Right lobe of liver (tissue), 6 donors: ENCODE measurements at regions not wholly inside any gene's neighbourhood (a gene's known extent, or its start where the extent isn't known, plus 50 kb on each side); places are given as distances from the start of the nearest gene placed in this dataset.

Source experiments
- ATAC-seq, 4 donors: fragments of 200-7000 bp; cut with Tn5 transposase; one replicate each; pipeline ENCODE4 v1.9.1; 2020; ENCODE audit warnings: mild to moderate bottlenecking in 4 of 4, moderate library complexity in 4 of 4
- DNase-seq, 3 donors: peaks; one replicate each; pipeline ENCODE4 v3.0.0-alpha.2; 2020
- H3K27ac ChIP-seq, 3 donors: fragments of 200-600 bp; one replicate each; pipeline ENCODE4 v1.8.0; 2022
- H3K27me3 ChIP-seq, 2 donors: fragments of 200-600 bp; one replicate each; pipeline ENCODE4 v1.8.0; 2022
- H3K36me3 ChIP-seq, 4 donors: fragments of 200-600 bp; sonication (generic) in 1 of 4; one replicate each; pipeline versions ENCODE4 v1.5.1 to v1.8.0; 2017 to 2022; ENCODE audit warnings: control low read depth in 1 of 4
- H3K4me1 ChIP-seq, 4 donors: fragments of 200-600 bp; sonication (generic) in 1 of 4; one replicate each; pipeline versions ENCODE4 v1.5.1 to v1.8.0; 2017 to 2022; ENCODE audit warnings: control low read depth in 1 of 4
- H3K4me3 ChIP-seq, 3 donors: fragments of 200-600 bp; one replicate each; pipeline ENCODE4 v1.8.0; 2022
- H3K9me3 ChIP-seq, 4 donors: fragments of 200-600 bp; sonication (generic) in 1 of 4; one replicate each; pipeline versions ENCODE4 v1.5.1 to v1.8.0; 2017 to 2022; ENCODE audit warnings: control low read depth in 1 of 4
- POLR2A ChIP-seq: fragments of 450-650 bp; IDR thresholded peaks from one replicate; pipeline ENCODE4 v1.6.1; 2017; ENCODE audit warnings: antibody characterized with exemption, mild to moderate bottlenecking
- WGBS: methylation state at CpG from one replicate; pipeline ENCODE4 v1.1.6; 2018; ENCODE audit warnings: low coverage, low lambda C conversion rate; ENCODE audit not compliant: insufficient coverage; ENCODE audit errors: missing lambda C conversion rate; 5-methylcytosine and 5-hydroxymethylcytosine counted together
- intact Hi-C, 2 donors: fragments of 100-400 bp; cut with DNase I; formaldehyde crosslinking; loops; one replicate each; pipeline versions ENCODE4 v1.11.2 to v1.14.1; 2022
- TF ChIP-seq, protein P1 (sequence below), 4 donors: fragments of 200-600 bp in 3 of 4; fragments of 450-650 bp in 1 of 4; IDR thresholded peaks; one replicate each; pipeline versions ENCODE4 v1.5.1 to v1.8.0; 2016 to 2022; ENCODE audit warnings: antibody characterized with exemption in 4 of 4, mild to moderate bottlenecking in 2 of 4
- donor health status: DM: no; HTN: yes; CAD: no.
- donor health status: DM: no; HTN: no; CAD: no.
- donor health status: DM: no; HTN: no; CAD: no.
- donor health status: DM: no; HTN: yes; CAD: no.
- donor health status: DM: no; HTN: yes; CAD: no.

GRCh38 chr5:14965815-14966214 is 94.2 kb upstream of the ANKH start:
- 75% methylated on average over 1 of the region's 1 CpG for WGBS
- Histone ChIP-seq H3K9me3 (no peaks in the 10 kb centered on the region), H3K27me3 (no peaks in the 10 kb centered on the region), H3K36me3 (no peaks in the 10 kb centered on the region), H3K4me3 (no peak overlapping the region), H3K27ac (no peak overlapping the region), H3K4me1 (no peaks in the 10 kb centered on the region)
- DNase-seq (no peak), ATAC-seq (no peak)
- TF ChIP-seq POLR2A = no peak
- TF ChIP-seq, protein P1, sequence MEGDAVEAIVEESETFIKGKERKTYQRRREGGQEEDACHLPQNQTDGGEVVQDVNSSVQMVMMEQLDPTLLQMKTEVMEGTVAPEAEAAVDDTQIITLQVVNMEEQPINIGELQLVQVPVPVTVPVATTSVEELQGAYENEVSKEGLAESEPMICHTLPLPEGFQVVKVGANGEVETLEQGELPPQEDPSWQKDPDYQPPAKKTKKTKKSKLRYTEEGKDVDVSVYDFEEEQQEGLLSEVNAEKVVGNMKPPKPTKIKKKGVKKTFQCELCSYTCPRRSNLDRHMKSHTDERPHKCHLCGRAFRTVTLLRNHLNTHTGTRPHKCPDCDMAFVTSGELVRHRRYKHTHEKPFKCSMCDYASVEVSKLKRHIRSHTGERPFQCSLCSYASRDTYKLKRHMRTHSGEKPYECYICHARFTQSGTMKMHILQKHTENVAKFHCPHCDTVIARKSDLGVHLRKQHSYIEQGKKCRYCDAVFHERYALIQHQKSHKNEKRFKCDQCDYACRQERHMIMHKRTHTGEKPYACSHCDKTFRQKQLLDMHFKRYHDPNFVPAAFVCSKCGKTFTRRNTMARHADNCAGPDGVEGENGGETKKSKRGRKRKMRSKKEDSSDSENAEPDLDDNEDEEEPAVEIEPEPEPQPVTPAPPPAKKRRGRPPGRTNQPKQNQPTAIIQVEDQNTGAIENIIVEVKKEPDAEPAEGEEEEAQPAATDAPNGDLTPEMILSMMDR (IDR thresholded peaks at IDR 0.05) = no peak
- intact Hi-C loops = no loop called here

DNA sequence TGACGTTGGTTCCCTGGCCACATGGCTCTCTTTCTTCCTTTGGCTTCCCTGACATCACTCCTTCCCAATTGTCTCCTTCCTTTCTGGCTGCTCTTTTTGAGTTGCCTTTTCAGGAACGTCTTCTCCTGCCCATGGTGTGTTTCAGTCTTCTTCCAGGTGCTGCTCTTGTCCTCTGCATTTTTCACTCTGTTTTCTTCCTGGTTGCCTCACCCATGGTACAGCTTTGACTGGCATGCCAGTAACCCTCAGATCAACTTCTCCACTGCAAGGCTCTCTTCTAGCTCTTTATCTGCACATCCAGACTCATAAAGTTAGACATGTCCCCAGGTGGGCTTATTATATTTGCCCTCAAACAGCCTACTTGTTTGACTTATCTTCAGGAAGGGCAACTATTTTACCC is 91.0 kb upstream of the ANKH start:
- intact Hi-C loops = no loop called here
- Histone ChIP-seq H3K27ac (no peak overlapping the region), H3K4me1 (no peaks in the 10 kb centered on the region), H3K36me3 (no peaks in the 10 kb centered on the region), H3K27me3 (no peaks in the 10 kb centered on the region), H3K9me3 (no peaks in the 10 kb centered on the region), H3K4me3 (no peak overlapping the region)
- ATAC-seq (no peak), DNase-seq (no peak)
- no peak for TF ChIP-seq POLR2A
- TF ChIP-seq, protein P1 (IDR thresholded peaks at IDR 0.05) = no peak
- WGBS = 61% methylated on average over 2 of the region's 2 CpGs

DNA sequence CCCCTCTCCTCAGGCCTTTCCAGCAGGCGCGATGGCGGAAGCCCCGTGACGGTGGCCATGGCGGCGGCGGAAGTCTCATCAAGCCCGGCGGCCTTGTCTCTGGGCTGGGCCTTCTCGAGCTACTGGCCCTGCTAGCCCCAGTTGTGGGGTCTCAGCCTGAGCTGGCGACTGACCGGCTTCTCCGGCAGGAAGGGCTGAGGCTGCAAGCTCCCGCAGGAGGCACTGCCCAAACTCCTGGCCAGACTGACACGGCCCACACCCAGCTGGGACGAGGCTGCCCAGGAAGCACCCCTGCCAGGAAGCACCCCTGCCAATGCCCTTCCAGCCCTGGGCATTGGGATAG is 88.5 kb upstream of the ANKH start:
- Histone ChIP-seq H3K9me3 (no peaks in the 10 kb centered on the region), H3K27me3 (no peaks in the 10 kb centered on the region), H3K36me3 (no peaks in the 10 kb centered on the region), H3K4me1 (no peaks in the 10 kb centered on the region), H3K4me3 (no peak overlapping the region), H3K27ac (no peak overlapping the region)
- WGBS = no CpG with 5 or more reads among the region's 17 CpGs
- TF ChIP-seq, protein P1 (IDR thresholded peaks at IDR 0.05) = no peak
- TF ChIP-seq POLR2A = no peak
- intact Hi-C loops = no loop called here
- ATAC-seq (no peak), DNase-seq (no peak)

GRCh38 chr5:14959399-14960119 is 88.0 kb upstream of the ANKH start:
- no peak for ATAC-seq
- Histone ChIP-seq H3K27ac (no peak overlapping the region), H3K4me3 (no peak overlapping the region), H3K9me3 (no peaks in the 10 kb centered on the region), H3K4me1 (no peaks in the 10 kb centered on the region), H3K36me3 (no peaks in the 10 kb centered on the region), H3K27me3 (no peaks in the 10 kb centered on the region)
- no peak for TF ChIP-seq POLR2A
- TF ChIP-seq, protein P1 (IDR thresholded peaks at IDR 0.05) = no peak
- 81% methylated on average over 10 of the region's 12 CpGs for WGBS
- intact Hi-C loops = no loop called here
- no peak for DNase-seq

DNA sequence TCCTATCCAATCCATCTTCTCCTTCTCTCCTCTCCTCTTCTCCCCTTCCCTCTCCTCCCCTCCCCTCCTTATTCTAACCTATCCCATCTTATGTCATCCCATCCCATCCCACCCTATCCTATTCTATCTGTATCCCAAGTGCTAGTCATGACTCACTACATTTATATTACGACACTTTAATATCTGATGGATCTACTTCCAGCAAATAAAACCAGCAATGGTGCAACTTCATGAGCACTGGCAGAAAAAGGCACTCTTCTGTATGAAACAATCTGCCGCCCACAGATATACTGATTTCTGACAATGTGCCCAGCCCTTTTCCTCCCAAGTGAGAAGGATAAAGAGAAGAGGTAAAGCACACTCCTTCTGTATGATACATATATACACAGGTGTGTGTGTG is 86.6 kb upstream of the ANKH start:
- WGBS = 17% methylated on average over 2 of the region's 2 CpGs
- Histone ChIP-seq H3K27ac (no peak overlapping the region), H3K27me3 (no peaks in the 10 kb centered on the region)

More for the DNA sequence above, 86.6 kb upstream of the ANKH start:
- TF ChIP-seq, protein P1 (IDR thresholded peaks at IDR 0.05) = no peak
- no peak for TF ChIP-seq POLR2A
- no peaks in the 10 kb centered on the region for H3K4me1 ChIP-seq
- H3K36me3 ChIP-seq = no peaks in the 10 kb centered on the region
- no peak for DNase-seq
- no peak overlapping the region for H3K4me3 ChIP-seq
- peak in 3 of 4 donors; percentile 27 to 89 (median 61) for ATAC-seq
- intact Hi-C loops = no loop called here
- no peaks in the 10 kb centered on the region for H3K9me3 ChIP-seq
